Tongue (tissue), 1 donor: ENCODE measurements at regions not wholly inside any gene's neighbourhood (a gene's known extent, or its start where the extent isn't known, plus 50 kb on each side); places are given as distances from the start of the nearest gene placed in this dataset.
"Not testable (repeated sequence)": the region's sequence is repeated elsewhere in the genome, so short reads cannot be mapped to it uniquely, and the experiment has no call there.

Experiments used
- DNase-seq: peaks from one replicate; pipeline ENCODE4 v3.0.0-alpha.2; 2015

DNA sequence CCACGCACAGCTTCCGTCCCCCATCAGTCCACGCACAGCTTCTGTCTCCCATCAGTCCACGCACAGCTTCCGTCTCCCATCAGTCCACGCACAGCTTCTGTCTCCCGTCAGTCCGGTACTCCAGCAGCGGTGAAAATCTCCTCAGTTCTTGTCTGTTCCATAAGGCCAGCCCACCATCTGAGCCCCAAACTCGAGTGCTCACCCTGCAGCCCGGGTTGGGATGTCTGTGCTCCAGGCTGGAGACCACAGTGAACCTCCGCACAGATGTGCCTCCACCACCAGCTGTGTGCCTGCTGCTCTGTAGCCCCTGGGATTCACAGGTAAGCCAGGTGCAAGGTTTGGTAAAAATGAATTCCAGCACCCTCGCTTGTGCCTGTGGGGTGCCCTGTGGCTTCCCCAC, 258.6 kb downstream of the NPHP4 start:
- no peak for DNase-seq

DNA sequence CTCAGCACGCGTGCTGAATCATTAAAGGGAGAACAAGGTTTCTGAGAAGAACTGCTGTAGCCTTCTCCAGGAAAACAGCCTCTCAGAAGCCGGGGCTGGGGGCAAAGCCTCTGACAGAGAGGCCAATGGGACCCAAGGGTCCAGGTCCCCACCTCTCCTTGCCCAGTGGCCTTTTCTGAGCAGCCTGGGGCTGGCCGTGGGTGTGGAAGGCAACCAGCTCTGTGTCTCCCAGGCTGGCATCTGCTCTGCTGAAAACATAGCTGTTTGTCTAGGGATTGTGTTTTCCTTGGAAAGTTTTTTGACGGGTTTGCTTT, 261.2 kb downstream of the NPHP4 start:
- DNase-seq, result no peak

- DNase-seq, result no peak
These were observed 261.7 kb downstream of the NPHP4 start for GRCh38 chr1:5730272-5731109.

DNA sequence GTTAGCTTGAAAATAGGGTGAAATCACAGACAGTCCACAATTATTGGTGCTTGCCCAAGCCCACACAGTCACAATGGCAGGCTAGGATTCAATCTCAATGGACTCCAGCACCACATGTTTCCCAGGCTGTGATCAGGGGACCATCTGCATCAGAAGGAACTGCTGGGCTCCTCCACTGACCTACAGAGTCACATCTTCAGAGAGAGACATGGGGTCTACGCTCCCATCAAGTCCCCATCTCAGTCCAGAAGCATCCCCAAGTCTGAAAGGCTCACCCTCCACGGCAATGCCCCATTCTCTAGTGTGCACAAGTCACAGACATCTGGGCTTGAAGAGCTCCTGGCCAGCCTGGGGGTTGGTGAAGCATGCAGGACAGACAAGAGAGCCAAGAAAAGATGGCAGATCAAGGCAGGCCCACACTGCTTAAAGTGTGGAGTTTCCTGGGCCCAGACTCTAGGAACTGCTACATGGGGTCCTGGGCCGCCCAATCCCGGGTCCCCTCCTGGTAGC, 262.5 kb downstream of the NPHP4 start:
- no peak for DNase-seq

- no peak for DNase-seq
These were observed 263.4 kb downstream of the NPHP4 start for GRCh38 chr1:5728663-5729355.

GRCh38 chr1:5727871-5728643, 264.2 kb downstream of the NPHP4 start:
- DNase-seq, result no peak

DNA sequence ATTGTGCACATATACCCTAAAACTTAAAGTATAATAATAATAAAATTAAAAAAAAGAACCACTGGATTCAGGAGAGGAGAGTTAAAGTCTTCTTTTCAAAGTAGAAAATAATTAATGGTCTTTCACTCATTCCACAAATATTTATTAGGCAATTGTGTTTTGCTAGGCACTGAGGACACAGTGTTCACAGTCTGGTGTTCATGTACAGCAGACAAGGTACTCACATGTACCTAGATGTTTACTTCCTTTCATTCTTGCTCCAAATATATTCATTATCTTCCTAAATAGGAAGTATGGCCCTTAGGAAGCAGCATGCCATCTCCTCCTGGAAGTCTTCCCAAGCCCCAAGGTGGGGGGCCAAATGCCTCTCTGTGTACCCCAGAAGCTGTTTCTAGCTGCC, 265.0 kb downstream of the NPHP4 start:
- no peak for DNase-seq

DNA sequence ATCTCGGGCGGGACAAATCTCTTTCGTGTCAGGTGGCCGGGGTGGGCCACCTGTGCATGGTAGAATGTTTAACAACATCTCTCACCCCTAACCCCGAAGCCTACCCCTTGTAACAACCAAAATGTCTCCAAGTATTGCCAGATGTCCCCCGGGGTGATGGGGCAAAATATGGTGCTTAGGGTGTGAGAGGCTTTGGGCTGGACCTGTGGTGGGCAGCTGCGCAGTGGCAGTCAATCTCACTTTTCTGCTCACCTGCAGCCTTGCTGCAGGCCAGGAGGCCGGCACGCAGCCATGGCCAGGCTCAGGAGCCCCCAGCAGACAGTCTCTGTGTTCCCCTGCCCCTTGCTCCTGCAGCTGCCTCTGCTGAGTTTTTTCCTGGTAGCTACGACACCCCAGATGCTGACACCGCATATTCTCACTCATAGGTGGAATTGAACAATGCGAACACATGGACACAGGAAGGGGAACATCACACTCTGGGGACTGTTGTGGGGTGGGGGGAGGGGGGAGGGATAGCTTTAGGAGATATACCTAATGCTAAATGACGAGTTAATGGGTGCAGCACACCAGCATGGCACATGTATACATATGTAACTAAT, 265.5 kb downstream of the NPHP4 start:
- not testable (repeated sequence) for DNase-seq

GRCh38 chr1:5725855-5726585, 266.2 kb downstream of the NPHP4 start:
- no peak for DNase-seq

GRCh38 chr1:5725406-5725805, 266.8 kb downstream of the NPHP4 start:
- DNase-seq, result no peak

GRCh38 chr1:5724847-5725246, 267.4 kb downstream of the NPHP4 start:
- no peak for DNase-seq

GRCh38 chr1:5722635-5723164, 269.5 kb downstream of the NPHP4 start:
- DNase-seq, result no peak

DNA sequence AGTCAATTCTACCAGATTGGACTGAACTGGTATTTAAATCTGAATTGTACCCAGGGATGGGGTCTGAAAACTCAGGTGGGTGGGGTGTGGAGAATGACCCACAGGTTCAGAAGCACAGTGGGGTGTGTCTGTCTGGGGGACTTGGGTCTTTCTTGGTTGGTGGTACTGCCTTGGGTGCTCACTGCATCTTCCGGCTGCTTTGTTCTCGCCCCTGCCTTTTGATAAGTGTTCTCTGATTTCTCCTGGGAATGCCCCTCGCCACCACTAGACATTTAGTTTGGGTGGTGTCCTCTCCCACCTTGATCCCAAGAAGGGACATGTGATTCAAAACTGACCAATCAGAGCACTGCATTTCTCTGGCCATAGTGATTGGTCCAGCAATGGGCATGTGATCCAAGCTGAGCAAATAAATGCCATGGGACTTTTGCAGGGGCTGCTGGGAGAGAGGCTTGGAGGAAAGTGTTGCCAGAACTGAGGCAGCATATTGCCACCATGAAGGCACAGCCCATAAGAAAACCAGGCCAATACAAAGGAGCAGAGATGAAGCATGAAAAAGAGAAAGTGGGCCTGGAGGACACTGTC, 270.5 kb downstream of the NPHP4 start:
- no peak for DNase-seq

DNA sequence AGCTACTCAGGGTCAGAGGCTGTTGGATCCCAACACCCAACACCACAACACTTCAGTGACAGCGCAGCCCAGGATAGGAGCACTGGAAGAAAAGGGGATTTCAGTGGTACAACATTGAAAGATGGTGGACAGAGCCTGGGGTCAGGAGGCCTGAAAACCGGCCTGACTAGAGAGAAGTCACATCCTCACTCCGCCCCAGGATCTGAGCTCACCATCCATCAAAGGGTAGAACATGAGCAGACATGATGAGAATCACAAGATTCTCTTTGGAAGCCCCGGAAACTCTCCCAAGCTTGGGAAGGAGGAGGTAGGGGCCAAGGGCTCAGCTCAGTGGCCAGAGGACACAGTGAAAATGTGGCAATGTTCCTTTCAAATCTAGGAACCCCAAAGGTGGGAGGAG, 271.3 kb downstream of the NPHP4 start:
- DNase-seq, result no peak

- peak; percentile 38 for DNase-seq
These were observed 271.7 kb downstream of the NPHP4 start for GRCh38 chr1:5720484-5720883.

DNA sequence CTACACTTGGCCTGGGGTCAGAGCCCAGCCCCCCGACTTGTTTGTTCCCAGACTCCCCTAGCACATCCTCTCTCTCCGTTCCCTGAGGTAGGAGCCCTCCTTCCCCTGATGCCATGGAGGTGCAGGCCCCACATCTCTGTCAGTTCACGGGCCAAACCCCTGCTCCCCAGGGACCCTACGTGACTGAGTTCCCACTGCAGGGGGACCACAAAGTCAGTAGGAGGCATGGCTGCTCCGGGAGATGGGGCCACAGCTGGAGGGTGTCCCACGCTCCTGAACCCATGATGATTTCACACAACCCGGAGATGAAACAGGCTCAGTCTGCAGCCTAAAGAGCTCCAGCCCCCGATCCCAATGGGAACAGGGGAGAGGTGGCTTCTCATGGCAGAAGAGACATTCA, 272.2 kb downstream of the NPHP4 start:
- no peak for DNase-seq

DNA sequence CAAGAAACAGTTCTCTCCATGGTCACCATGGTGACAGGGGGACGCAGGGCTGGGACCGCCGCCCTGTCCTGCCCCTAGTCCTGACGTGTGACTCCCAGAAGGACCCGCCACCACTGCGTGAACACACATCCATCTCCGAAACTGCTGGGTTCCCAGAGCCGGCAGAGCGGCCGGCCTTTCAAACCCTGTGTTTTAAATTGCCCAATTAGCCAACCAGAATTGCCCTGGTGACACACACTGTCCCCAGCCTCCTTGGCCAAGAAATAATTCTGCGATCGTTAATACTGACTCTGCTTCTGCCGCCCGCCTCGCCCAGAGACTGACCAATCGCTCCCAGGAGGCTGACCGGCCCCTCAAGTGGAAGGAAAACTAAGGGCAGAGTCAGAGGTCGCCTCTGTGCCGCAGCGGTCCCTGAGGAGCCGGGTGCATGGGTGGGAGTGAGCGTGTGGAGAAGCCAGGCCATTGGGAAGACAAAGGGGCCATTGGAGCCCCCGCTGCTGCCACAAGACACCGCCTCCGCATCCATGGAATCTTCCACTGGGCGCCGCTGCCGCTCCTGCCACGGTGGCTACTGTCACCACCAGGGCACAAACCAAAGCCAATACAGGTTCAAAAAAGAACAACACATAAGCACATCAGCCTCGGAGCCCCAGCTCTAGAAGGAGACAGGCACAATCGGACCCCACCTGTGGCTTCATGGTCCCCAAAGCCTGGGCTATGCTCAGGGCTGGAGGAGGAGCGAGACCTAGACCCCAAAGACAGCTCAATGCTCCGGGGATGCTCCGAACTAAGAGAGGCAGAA, 273.2 kb downstream of the NPHP4 start:
- no peak for DNase-seq

- no peak for DNase-seq
These were observed 275.1 kb downstream of the NPHP4 start for GRCh38 chr1:5717031-5717682.

- no peak for DNase-seq
These were observed 276.1 kb downstream of the NPHP4 start for GRCh38 chr1:5716126-5716525.
